ENCODE measurements at regions not wholly inside any gene's neighbourhood (a gene's known extent, or its start where the extent isn't known, plus 50 kb on each side); places are given as distances from the start of the nearest gene placed in this dataset.
"Not testable (repeated sequence)": the region's sequence is repeated elsewhere in the genome, so short reads cannot be mapped to it uniquely, and the experiment has no call there.

DNA sequence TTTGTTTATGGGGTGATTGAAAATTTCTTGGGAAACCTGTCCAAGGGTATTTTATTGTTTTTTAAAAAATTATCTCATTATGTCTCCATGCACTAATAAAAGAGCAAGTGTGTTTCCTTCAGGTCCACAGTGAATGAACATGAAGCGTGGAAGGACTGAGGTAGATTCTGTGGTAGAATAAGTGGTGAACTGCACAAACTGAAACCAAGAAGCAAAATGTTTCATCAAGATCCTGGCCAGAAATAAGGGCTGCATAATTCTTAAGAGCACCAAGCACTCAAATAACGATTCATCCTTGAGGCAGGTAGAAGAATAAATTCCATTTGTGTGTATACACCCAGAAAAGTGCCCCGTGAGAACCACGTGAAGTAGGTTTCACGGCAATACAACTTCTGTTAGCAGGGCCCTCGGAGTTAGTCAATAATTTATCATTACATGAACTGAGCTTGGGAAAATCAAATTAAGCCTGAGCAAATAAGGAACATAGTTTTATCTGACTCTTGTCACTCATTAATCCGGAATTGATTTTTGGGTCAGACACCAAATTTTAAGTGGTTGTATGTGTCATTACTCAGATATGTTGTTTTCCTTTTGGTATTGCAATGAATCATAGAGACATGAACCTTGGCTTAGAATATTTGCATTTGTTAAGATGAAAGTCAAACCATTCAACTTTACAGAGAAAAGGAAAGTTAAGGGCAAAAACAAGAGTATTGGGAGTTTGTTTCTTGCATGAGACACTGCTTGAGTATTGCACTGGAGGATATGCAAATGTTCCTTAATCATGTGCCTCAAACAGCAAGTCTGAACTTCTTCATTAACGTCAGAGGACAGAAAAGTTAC lies 472.6 kb upstream of the NETO1 start:
- H3K4me1 ChIP-seq (ENCODE audit: control insufficient read depth in 1 of 2, insufficient read depth in 2 of 2, low read length in 2 of 2): no peaks in the 10 kb centered on the region
- no peaks in the 10 kb centered on the region for H3K36me3 ChIP-seq (ENCODE audit: control insufficient read depth in 1 of 2, insufficient read depth in 2 of 2, low read length in 2 of 2)
- H3K4me3 ChIP-seq (ENCODE audit: low read depth in 1 of 2, low read length in 2 of 2): no peak overlapping the region
- H3K27ac ChIP-seq (ENCODE audit: low read length): no peak overlapping the region
- H3K27me3 ChIP-seq (ENCODE audit: low read depth, low read length): no peaks in the 10 kb centered on the region
- H3K9me3 ChIP-seq (ENCODE audit: control insufficient read depth in 1 of 2, low read length in 2 of 2): no peaks in the 10 kb centered on the region

DNA sequence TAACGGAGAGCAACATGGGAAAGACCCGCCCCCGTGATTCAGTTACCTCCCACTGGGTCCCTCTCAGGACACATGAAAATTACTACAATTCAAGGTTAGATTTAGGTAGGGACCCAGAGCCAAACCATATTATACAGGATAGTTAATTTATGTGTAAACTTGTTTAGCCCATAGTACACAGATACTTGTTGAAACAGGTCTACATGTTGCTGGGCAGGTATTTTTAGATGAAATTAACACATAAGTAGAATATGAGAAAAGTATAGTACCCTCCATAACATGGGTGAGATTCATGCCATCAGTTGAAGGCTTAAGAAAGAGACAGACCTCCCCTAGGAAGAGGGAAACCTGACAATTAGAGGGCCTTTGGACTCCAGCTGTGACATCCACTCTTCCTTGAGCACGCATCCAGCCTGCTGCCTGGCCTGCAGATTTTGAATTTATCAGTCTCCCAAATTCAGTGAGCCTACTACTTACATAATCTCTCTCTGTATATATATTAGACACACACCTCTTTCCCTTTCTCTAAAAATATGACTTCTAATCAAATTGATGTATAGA lies 463.5 kb upstream of the NETO1 start:
- no peak overlapping the region for H3K27ac ChIP-seq (ENCODE audit: low read length)
- H3K36me3 ChIP-seq (ENCODE audit: control insufficient read depth in 1 of 2, insufficient read depth in 2 of 2, low read length in 2 of 2): no peaks in the 10 kb centered on the region

DNA sequence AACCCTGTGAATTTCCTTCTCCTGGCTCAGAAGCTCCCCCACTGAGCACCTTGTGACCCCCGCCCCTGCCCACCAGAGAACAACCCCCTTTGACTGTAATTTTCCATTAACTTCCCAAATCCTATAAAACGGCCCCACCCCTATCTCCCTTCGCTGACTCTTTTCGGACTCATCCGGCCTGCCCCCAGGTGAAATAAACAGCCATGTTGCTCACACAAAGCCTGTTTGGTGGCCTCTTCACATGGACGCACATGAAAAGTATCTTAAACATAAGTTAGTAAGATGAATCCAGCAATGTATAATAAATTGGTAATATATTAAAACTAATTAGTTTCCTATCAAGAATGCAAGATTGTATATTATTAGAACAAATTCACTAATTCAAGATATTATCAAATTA lies 462.3 kb upstream of the NETO1 start:
- H3K4me1 ChIP-seq (ENCODE audit: control insufficient read depth in 1 of 2, insufficient read depth in 2 of 2, low read length in 2 of 2); H3K9me3 ChIP-seq (ENCODE audit: control insufficient read depth in 1 of 2, low read length in 2 of 2); H3K36me3 ChIP-seq (ENCODE audit: control insufficient read depth in 1 of 2, insufficient read depth in 2 of 2, low read length in 2 of 2); H3K4me3 ChIP-seq (ENCODE audit: low read depth in 1 of 2, low read length in 2 of 2); H3K27ac ChIP-seq (ENCODE audit: low read length); H3K27me3 ChIP-seq (ENCODE audit: low read depth, low read length): not testable (repeated sequence)

More for the DNA sequence above, 463.5 kb upstream of the NETO1 start:
- Histone ChIP-seq H3K9me3 (ENCODE audit: control insufficient read depth in 1 of 2, low read length in 2 of 2) (no peaks in the 10 kb centered on the region), H3K4me3 (ENCODE audit: low read depth in 1 of 2, low read length in 2 of 2) (no peak overlapping the region), H3K27me3 (ENCODE audit: low read depth, low read length) (no peaks in the 10 kb centered on the region), H3K4me1 (ENCODE audit: control insufficient read depth in 1 of 2, insufficient read depth in 2 of 2, low read length in 2 of 2) (no peaks in the 10 kb centered on the region)

DNA sequence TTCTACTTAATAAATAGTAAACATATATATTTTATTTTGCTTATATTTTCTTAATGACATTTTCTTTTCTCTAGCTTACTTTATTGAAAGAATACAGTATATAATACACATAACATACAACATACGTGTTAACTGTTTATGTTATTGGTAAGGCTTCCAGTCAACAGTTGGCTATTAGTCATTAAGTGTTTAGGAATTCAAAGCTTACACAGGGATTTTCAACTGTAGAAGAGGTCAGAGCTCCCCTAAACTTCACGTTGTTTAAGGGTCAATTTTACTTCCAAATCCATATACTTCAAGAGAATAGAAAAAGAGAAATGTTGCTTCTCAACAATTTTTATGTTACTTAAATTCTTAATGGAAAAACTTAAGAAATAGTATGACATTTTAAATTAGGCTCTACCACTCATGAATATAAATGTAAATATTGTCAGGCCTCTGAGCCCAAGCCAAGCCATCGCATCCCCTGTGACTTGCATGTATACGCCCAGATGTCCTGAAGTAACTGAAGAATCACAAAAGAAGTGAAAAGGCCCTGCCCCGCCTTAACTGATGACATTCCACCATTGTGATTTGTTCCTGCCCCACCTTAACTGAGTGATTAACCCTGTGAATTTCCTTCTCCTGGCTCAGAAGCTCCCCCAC lies 456.5 kb upstream of the NETO1 start:
- not testable (repeated sequence) for H3K27me3 ChIP-seq (ENCODE audit: low read depth, low read length); H3K9me3 ChIP-seq (ENCODE audit: control insufficient read depth in 1 of 2, low read length in 2 of 2); H3K4me1 ChIP-seq (ENCODE audit: control insufficient read depth in 1 of 2, insufficient read depth in 2 of 2, low read length in 2 of 2); H3K27ac ChIP-seq (ENCODE audit: low read length); H3K36me3 ChIP-seq (ENCODE audit: control insufficient read depth in 1 of 2, insufficient read depth in 2 of 2, low read length in 2 of 2); H3K4me3 ChIP-seq (ENCODE audit: low read depth in 1 of 2, low read length in 2 of 2)

DNA sequence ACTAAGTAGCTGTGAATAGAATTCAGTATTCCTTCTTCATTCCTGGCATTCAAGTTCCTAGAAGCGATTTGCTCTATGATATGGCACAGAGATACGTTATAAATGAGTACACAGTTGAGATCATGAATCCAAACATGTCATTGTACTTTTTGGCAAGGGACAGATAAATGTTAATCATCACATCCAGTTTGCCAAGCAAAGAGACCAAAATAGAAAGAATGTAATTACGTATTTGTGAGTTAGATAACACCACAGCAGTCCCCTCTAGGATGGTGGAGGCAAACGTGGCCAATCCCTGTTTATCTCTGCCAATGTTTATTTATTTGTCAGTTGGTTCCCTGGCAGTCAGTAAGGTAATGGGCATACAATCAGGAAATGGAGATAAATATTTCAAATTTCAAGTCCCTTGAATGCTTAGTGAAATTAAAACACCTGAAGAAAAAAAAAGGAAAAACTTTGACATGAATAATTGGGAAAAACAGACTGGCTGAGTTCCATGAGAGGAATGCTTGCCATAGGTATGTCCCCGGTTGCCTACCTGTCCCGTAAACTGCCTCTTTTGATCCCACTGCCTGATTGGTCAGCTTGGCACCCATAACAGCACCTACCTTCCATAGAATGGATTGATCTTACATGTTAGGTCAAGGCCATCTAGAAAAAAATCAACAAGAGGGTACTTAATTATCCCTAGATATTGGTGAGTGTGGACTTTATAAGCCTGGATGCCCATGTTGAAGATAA lies 451.1 kb upstream of the NETO1 start:
- H3K4me1 ChIP-seq (ENCODE audit: control insufficient read depth in 1 of 2, insufficient read depth in 2 of 2, low read length in 2 of 2): no peaks in the 10 kb centered on the region
- H3K36me3 ChIP-seq (ENCODE audit: control insufficient read depth in 1 of 2, insufficient read depth in 2 of 2, low read length in 2 of 2): no peaks in the 10 kb centered on the region
- no peak overlapping the region for H3K4me3 ChIP-seq (ENCODE audit: low read depth in 1 of 2, low read length in 2 of 2)
- H3K27ac ChIP-seq (ENCODE audit: low read length): no peak overlapping the region
- H3K9me3 ChIP-seq (ENCODE audit: control insufficient read depth in 1 of 2, low read length in 2 of 2): no peaks in the 10 kb centered on the region
- no peaks in the 10 kb centered on the region for H3K27me3 ChIP-seq (ENCODE audit: low read depth, low read length)

DNA sequence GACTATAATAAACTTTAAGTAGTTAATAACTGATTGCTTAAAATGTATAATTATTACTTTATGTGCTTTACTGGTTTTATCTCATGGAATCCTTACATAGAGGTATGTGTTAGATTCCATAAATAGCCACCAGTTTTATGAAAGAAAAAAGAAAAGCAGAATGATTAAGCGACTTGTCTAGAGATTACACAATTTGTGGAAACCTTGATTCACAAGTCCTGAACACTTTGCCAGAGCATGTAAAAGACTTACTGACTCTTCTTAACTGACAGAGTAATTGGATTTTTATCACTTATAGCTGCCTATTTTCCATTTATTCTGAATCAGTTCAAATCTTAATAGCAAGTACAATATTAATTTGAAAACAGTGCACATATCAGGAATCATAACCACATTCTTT lies 448.7 kb upstream of the NETO1 start:
- Histone ChIP-seq H3K36me3 (ENCODE audit: control insufficient read depth in 1 of 2, insufficient read depth in 2 of 2, low read length in 2 of 2) (no peaks in the 10 kb centered on the region), H3K4me3 (ENCODE audit: low read depth in 1 of 2, low read length in 2 of 2) (no peak overlapping the region), H3K4me1 (ENCODE audit: control insufficient read depth in 1 of 2, insufficient read depth in 2 of 2, low read length in 2 of 2) (no peaks in the 10 kb centered on the region), H3K27me3 (ENCODE audit: low read depth, low read length) (no peaks in the 10 kb centered on the region), H3K27ac (ENCODE audit: low read length) (no peak overlapping the region), H3K9me3 (ENCODE audit: control insufficient read depth in 1 of 2, low read length in 2 of 2) (no peaks in the 10 kb centered on the region)

DNA sequence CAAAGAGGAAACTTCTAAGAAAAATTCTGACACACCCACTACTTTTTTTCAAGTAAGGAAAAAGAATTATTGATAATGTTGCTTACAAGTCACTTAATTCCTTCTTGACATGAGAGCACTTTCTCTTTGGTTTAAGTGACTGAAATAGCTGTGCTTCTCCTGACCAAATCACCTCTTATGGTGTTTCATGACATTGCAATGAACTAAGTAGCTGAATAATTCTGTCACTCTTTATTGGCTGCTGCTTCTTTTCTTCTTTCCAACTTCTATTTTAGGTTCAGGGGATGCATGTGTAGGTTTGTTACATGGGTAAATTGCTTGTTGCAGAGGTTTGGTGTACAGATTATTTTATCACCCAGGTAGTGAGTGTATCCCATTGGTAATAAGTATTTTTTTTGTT lies 447.6 kb upstream of the NETO1 start:
- no peaks in the 10 kb centered on the region for H3K4me1 ChIP-seq (ENCODE audit: control insufficient read depth in 1 of 2, insufficient read depth in 2 of 2, low read length in 2 of 2)
- H3K27me3 ChIP-seq (ENCODE audit: low read depth, low read length): no peaks in the 10 kb centered on the region
- H3K4me3 ChIP-seq (ENCODE audit: low read depth in 1 of 2, low read length in 2 of 2): no peak overlapping the region
- H3K9me3 ChIP-seq (ENCODE audit: control insufficient read depth in 1 of 2, low read length in 2 of 2): no peaks in the 10 kb centered on the region
- no peaks in the 10 kb centered on the region for H3K36me3 ChIP-seq (ENCODE audit: control insufficient read depth in 1 of 2, insufficient read depth in 2 of 2, low read length in 2 of 2)
- no peak overlapping the region for H3K27ac ChIP-seq (ENCODE audit: low read length)

DNA sequence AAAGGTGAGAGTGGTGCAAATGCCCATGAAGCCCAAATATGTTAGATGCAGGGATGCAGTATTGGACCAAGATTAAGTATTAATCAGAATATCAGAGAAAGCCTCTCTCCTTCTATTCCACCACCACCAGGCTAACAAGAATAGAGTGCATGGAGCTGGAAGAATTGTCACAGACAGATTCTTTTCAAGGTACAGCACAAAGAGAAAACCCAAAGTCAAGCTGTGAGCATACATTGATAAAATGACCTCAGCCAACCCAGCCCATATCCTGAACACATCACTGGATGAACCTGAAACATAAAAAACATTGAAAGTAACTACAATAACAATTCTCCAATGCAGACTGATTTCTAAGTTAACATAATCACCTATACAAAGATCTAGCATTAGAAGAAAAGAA lies 445.7 kb upstream of the NETO1 start:
- H3K4me3 ChIP-seq (ENCODE audit: low read depth in 1 of 2, low read length in 2 of 2): no peak overlapping the region
- no peak overlapping the region for H3K27ac ChIP-seq (ENCODE audit: low read length)
- no peaks in the 10 kb centered on the region for H3K4me1 ChIP-seq (ENCODE audit: control insufficient read depth in 1 of 2, insufficient read depth in 2 of 2, low read length in 2 of 2)
- no peaks in the 10 kb centered on the region for H3K9me3 ChIP-seq (ENCODE audit: control insufficient read depth in 1 of 2, low read length in 2 of 2)
- no peaks in the 10 kb centered on the region for H3K36me3 ChIP-seq (ENCODE audit: control insufficient read depth in 1 of 2, insufficient read depth in 2 of 2, low read length in 2 of 2)
- H3K27me3 ChIP-seq (ENCODE audit: low read depth, low read length): no peaks in the 10 kb centered on the region

DNA sequence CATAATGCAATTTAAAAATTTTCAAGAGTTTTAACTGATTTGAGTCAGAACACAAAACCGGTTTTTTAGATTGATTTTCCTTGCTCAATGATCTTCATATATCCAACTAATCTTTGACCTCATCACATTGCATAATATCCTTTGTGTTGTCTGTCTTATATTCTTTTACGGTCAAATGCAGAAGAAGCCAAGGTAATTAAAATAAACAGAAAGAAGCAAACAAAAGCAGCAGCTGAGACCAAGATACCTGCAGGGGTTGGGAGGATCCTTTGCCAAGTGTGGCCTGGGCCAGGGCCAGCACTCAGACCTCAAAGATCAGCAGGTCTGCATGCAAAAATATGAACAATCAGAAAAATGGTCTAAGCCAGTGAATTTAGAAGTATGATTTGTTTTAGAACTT lies 428.9 kb upstream of the NETO1 start:
- Histone ChIP-seq H3K4me1 (ENCODE audit: control insufficient read depth in 1 of 2, insufficient read depth in 2 of 2, low read length in 2 of 2) (no peaks in the 10 kb centered on the region), H3K27ac (ENCODE audit: low read length) (no peak overlapping the region), H3K9me3 (ENCODE audit: control insufficient read depth in 1 of 2, low read length in 2 of 2) (no peaks in the 10 kb centered on the region), H3K4me3 (ENCODE audit: low read depth in 1 of 2, low read length in 2 of 2) (no peak overlapping the region), H3K27me3 (ENCODE audit: low read depth, low read length) (no peaks in the 10 kb centered on the region), H3K36me3 (ENCODE audit: control insufficient read depth in 1 of 2, insufficient read depth in 2 of 2, low read length in 2 of 2) (no peaks in the 10 kb centered on the region)

DNA sequence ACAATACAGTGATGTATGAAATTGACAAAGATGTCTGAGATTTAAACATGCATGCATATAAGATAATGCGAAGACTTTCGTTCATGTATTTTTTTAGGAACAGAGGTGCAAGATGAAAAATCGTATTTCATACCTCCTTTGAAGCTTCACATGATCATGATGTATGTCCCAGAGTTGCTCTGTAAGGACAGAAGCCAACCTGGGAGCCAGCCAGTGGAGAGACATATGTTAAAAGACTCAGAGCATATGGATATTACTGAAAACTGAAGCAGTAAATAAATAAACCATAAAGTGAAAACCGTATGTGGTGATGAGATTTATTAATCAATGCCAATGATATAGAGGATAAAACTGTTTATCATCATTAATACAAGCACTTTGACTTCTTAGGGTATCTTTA lies 424.4 kb upstream of the NETO1 start:
- H3K4me3 ChIP-seq (ENCODE audit: low read depth in 1 of 2, low read length in 2 of 2): no peak overlapping the region
- H3K27ac ChIP-seq (ENCODE audit: low read length): no peak overlapping the region

DNA sequence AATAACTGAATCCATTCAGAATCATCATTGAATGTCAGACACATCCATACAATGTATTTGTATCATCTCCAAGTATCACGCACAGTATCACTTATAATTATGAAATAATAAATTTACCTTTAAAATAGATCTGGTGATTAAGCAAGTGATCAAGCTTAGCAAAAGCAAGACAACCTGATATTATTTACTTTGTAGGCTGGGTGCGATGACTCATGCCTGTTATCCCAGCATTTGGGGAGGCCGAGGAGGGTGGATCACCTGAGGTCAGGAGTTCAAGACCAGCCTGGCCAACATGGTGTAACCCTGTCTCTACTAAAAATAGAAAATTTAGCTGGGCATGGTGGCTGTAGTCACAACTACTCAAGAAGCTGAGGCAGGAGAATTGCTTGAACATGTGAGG lies 421.0 kb upstream of the NETO1 start:
- H3K4me3 ChIP-seq (ENCODE audit: low read depth in 1 of 2, low read length in 2 of 2): no peak overlapping the region
- H3K9me3 ChIP-seq (ENCODE audit: control insufficient read depth in 1 of 2, low read length in 2 of 2): no peaks in the 10 kb centered on the region
- no peaks in the 10 kb centered on the region for H3K36me3 ChIP-seq (ENCODE audit: control insufficient read depth in 1 of 2, insufficient read depth in 2 of 2, low read length in 2 of 2)
- no peaks in the 10 kb centered on the region for H3K27me3 ChIP-seq (ENCODE audit: low read depth, low read length)
- no peaks in the 10 kb centered on the region for H3K4me1 ChIP-seq (ENCODE audit: control insufficient read depth in 1 of 2, insufficient read depth in 2 of 2, low read length in 2 of 2)
- no peak overlapping the region for H3K27ac ChIP-seq (ENCODE audit: low read length)

More for the DNA sequence above, 424.4 kb upstream of the NETO1 start:
- Histone ChIP-seq H3K4me1 (ENCODE audit: control insufficient read depth in 1 of 2, insufficient read depth in 2 of 2, low read length in 2 of 2) (no peaks in the 10 kb centered on the region), H3K27me3 (ENCODE audit: low read depth, low read length) (no peaks in the 10 kb centered on the region), H3K9me3 (ENCODE audit: control insufficient read depth in 1 of 2, low read length in 2 of 2) (no peaks in the 10 kb centered on the region), H3K36me3 (ENCODE audit: control insufficient read depth in 1 of 2, insufficient read depth in 2 of 2, low read length in 2 of 2) (no peaks in the 10 kb centered on the region)
